PC-3 (cell line): ENCODE measurements at regions not wholly inside any gene's neighbourhood (a gene's known extent, or its start where the extent isn't known, plus 50 kb on each side); places are given as distances from the start of the nearest gene placed in this dataset.

Experiments
- ATAC-seq: fragments of 200-7000 bp; cut with Tn5 transposase; 2 replicates; pipeline ENCODE4 v1.9.1; 2020; ENCODE audit warnings: mild to moderate bottlenecking, moderate library complexity
- BruUV-seq: library from RNA; stranded (reverse); fragments of 400-500 nt; replicated peaks from 2 replicates; lab custom pipeline; 2021; lab: Mats Ljungman, UMichigan
- CTCF ChIA-PET: fragments of 300-600 bp; sonication (Branson Sonifier 250); formaldehyde crosslinking; loops from one replicate; lab custom pipeline; 2022; ENCODE audit warnings: antibody characterized with exemption; lab: Charles Lee
- POLR2A ChIA-PET: fragments of 300-600 bp; sonication (Branson Sonifier 250); formaldehyde crosslinking; loops from one replicate; lab custom pipeline; 2022; ENCODE audit warnings: antibody characterized with exemption; ENCODE audit not compliant: unreplicated experiment; lab: Charles Lee
- DNase-seq: peaks from one replicate; pipeline ENCODE4 v3.0.0-alpha.2; 2015
- H2AFZ ChIP-seq: fragments of 300-600 bp; sonication (generic); 2 replicates; pipeline ENCODE4 v1.6.0; 2016; ENCODE audit warnings: antibody characterized with exemption, low read length
- H3F3A ChIP-seq: fragments of 300-600 bp; sonication (generic); one replicate; pipeline ENCODE4 v1.6.0; 2017; ENCODE audit warnings: antibody characterized with exemption, low read length, control low read depth, mild to moderate bottlenecking; ENCODE audit not compliant: unreplicated experiment
- H3K27ac ChIP-seq: fragments of 300-600 bp; sonication (generic); 2 replicates; pipeline ENCODE4 v1.5.1; 2016; ENCODE audit warnings: mild to moderate bottlenecking, low read length
- H3K27me3 ChIP-seq: fragments of 300-600 bp; sonication (generic); 2 replicates; pipeline ENCODE4 v1.6.1; 2016; ENCODE audit warnings: low read length, mixed read lengths
- H3K36me3 ChIP-seq: fragments of 300-600 bp; sonication (generic); 2 replicates; pipeline ENCODE4 v1.6.1; 2016; ENCODE audit warnings: low read depth, mixed run types, low read length, mixed read lengths
- H3K4me1 ChIP-seq: fragments of 300-600 bp; sonication (generic); 2 replicates; pipeline ENCODE4 v1.5.1; 2016; ENCODE audit warnings: low read length; ENCODE audit not compliant: insufficient read depth
- H3K4me2 ChIP-seq: fragments of 300-600 bp; sonication (generic); 2 replicates; pipeline ENCODE4 v1.6.0; 2016; ENCODE audit warnings: low read length
- H3K4me3 ChIP-seq: fragments of 300-600 bp; sonication (generic); 2 replicates; pipeline ENCODE4 v1.5.1; 2016; ENCODE audit warnings: mild to moderate bottlenecking, low read length, mixed read lengths
- H3K79me2 ChIP-seq: fragments of 300-600 bp; sonication (generic); 2 replicates; pipeline ENCODE4 v1.6.1; 2017; ENCODE audit warnings: low read length, mixed read lengths
- H3K9ac ChIP-seq: fragments of 300-600 bp; sonication (generic); 2 replicates; pipeline ENCODE4 v1.6.0; 2016; ENCODE audit warnings: mild to moderate bottlenecking, low read length
- H3K9me2 ChIP-seq: fragments of 300-600 bp; sonication (generic); replicated peaks from 2 replicates; pipeline ENCODE4 v1.6.1; 2016; ENCODE audit warnings: mixed run types, low read length, mixed read lengths
- H3K9me3 ChIP-seq: fragments of 300-600 bp; sonication (generic); 2 replicates; pipeline ENCODE4 v1.6.1; 2016; ENCODE audit warnings: low read length, mixed read lengths
- H4K20me1 ChIP-seq: fragments of 300-600 bp; sonication (generic); 2 replicates; pipeline ENCODE4 v1.6.1; 2016; ENCODE audit warnings: low read length, mixed read lengths
- CTCF ChIP-seq: fragments of 300-600 bp; sonication (generic); conservative IDR thresholded peaks from 2 replicates; pipeline ENCODE4 v1.5.1; 2017; ENCODE audit warnings: antibody characterized with exemption, low read depth, mild to moderate bottlenecking, low read length
- EZH2 ChIP-seq: fragments of 300-600 bp; sonication (generic); IDR thresholded peaks from one replicate; pipeline ENCODE4 v1.6.1; 2017; ENCODE audit warnings: antibody characterized with exemption, mild to moderate bottlenecking, low read length; ENCODE audit not compliant: unreplicated experiment
- EZH2phosphoT487 ChIP-seq: fragments of 300-600 bp; sonication (generic); IDR thresholded peaks from 2 replicates; pipeline ENCODE4 v1.6.1; 2018; ENCODE audit warnings: mild to moderate bottlenecking, antibody characterized with exemption, low read length, borderline replicate concordance
- intact Hi-C: fragments of 100-400 bp; cut with micrococcal nuclease; formaldehyde crosslinking; loops from 2 replicates; pipeline ENCODE4 v1.9.0; 2023

GRCh38 chr5:117242028-117242427, 667.4 kb upstream of the SEMA6A start:
- Histone ChIP-seq H3F3A (no peaks in the 10 kb centered on the region), H3K9me3 (no peaks in the 10 kb centered on the region), H3K36me3 (no peaks in the 10 kb centered on the region), H3K27me3 (no peaks in the 10 kb centered on the region), H3K9me2 (no peaks in the 10 kb centered on the region), H3K27ac (no peak overlapping the region), H3K9ac (no peak overlapping the region), H3K4me1 (no peaks in the 10 kb centered on the region), H2AFZ (no peak overlapping the region), H3K4me3 (no peak overlapping the region), H4K20me1 (no peaks in the 10 kb centered on the region), H3K79me2 (no peaks in the 10 kb centered on the region), H3K4me2 (no peak overlapping the region)
- DNase-seq (no peak), ATAC-seq (no peak)
- BruUV-seq = no TSS peak
- ChIA-PET POLR2A (no interaction called here), CTCF (no interaction called here)
- TF ChIP-seq EZH2phosphoT487 = no peak
- TF ChIP-seq EZH2 = no peak
- TF ChIP-seq CTCF = no peak
- intact Hi-C loops = no loop called here

GRCh38 chr5:117236941-117237340, 662.3 kb upstream of the SEMA6A start:
- Histone ChIP-seq H3K4me3 (no peak overlapping the region), H3K79me2 (no peaks in the 10 kb centered on the region), H3F3A (no peaks in the 10 kb centered on the region), H3K4me1 (no peaks in the 10 kb centered on the region), H4K20me1 (no peaks in the 10 kb centered on the region), H3K27me3 (no peaks in the 10 kb centered on the region), H3K9me3 (no peaks in the 10 kb centered on the region; the same call in 1 of the 2 replicates), H3K27ac (no peak overlapping the region), H3K9ac (no peak overlapping the region), H3K9me2 (no peaks in the 10 kb centered on the region), H2AFZ (no peak overlapping the region), H3K36me3 (no peaks in the 10 kb centered on the region), H3K4me2 (no peak overlapping the region)
- intact Hi-C loops = no loop called here
- POLR2A ChIA-PET = no interaction called here
- no peak for DNase-seq
- BruUV-seq = no TSS peak
- no peak for ATAC-seq
- TF ChIP-seq CTCF = no peak
- TF ChIP-seq EZH2phosphoT487 = no peak
- TF ChIP-seq EZH2 = no peak
- CTCF ChIA-PET = no interaction called here

- no TSS peak for BruUV-seq
- Histone ChIP-seq H3K4me1 (no peaks in the 10 kb centered on the region), H3K9ac (no peak overlapping the region), H3F3A (no peaks in the 10 kb centered on the region), H3K4me2 (no peak overlapping the region), H2AFZ (no peak overlapping the region), H3K4me3 (no peak overlapping the region), H3K27me3 (no peaks in the 10 kb centered on the region), H3K79me2 (no peaks in the 10 kb centered on the region), H4K20me1 (no peaks in the 10 kb centered on the region), H3K36me3 (no peaks in the 10 kb centered on the region), H3K27ac (no peak overlapping the region), H3K9me2 (no peaks in the 10 kb centered on the region), H3K9me3 (no peaks in the 10 kb centered on the region; the same call in 1 of the 2 replicates)
- ChIA-PET CTCF (no interaction called here), POLR2A (no interaction called here)
- intact Hi-C loops = no loop called here
- DNase-seq = no peak
- no peak for ATAC-seq
- TF ChIP-seq EZH2 (no peak), CTCF (no peak), EZH2phosphoT487 (no peak)
Measured at GRCh38 chr5:117235786-117236185, 661.2 kb upstream of the SEMA6A start.
